Adrenal gland (tissue), 5 donors: ENCODE measurements at regions not wholly inside any gene's neighbourhood (a gene's known extent, or its start where the extent isn't known, plus 50 kb on each side); places are given as distances from the start of the nearest gene placed in this dataset.

Experiments used
- CTCF ChIP-seq, 6 experiments: fragments of 450-650 bp in 4 of 6; fragments of 200-600 bp in 2 of 6; sonication (generic) in 1 of 6; IDR thresholded peaks; 1 replicate in 5 of 6; 2 replicates in 1 of 6; pipeline versions ENCODE4 v1.5.1 to v1.8.0; 2016 to 2021; ENCODE audit warnings: antibody characterized with exemption in 6 of 6, mild to moderate bottlenecking in 2 of 6, moderate library complexity in 1 of 6
- POLR2A ChIP-seq, 2 donors: fragments of 450-650 bp; IDR thresholded peaks; one replicate each; pipeline ENCODE4 v1.6.1; 2017; ENCODE audit warnings: antibody characterized with exemption in 2 of 2, mild to moderate bottlenecking in 2 of 2, moderate library complexity in 1 of 2
- donor health status: DM: no; HTN: no; CAD: no.

GRCh38 chr15:50825946-50826345 is 60.4 kb upstream of the SPPL2A start:
- no peak for TF ChIP-seq CTCF (IDR thresholded peaks at IDR 0.05)
- no peak for TF ChIP-seq POLR2A (IDR thresholded peaks at IDR 0.05)
